MM.1S (cell line): ENCODE measurements at regions not wholly inside any gene's neighbourhood (a gene's known extent, or its start where the extent isn't known, plus 50 kb on each side); places are given as distances from the start of the nearest gene placed in this dataset.

Experiments used
- DNase-seq: peaks from one replicate; pipeline ENCODE4 v3.0.0-alpha.2; 2015
- H2AFZ ChIP-seq: fragments of 300-600 bp; sonication (generic); 2 replicates; pipeline ENCODE4 v1.6.0; 2016; ENCODE audit warnings: antibody characterized with exemption, low read length
- H3F3A ChIP-seq: fragments of 300-600 bp; sonication (generic); 2 replicates; pipeline ENCODE4 v1.6.1; 2016; ENCODE audit warnings: mild to moderate bottlenecking, antibody characterized with exemption, low read length, moderate library complexity, mixed read lengths; ENCODE audit not compliant: insufficient read depth
- H3K27ac ChIP-seq: fragments of 300-600 bp; sonication (generic); 2 replicates; pipeline ENCODE4 v1.5.1; 2016; ENCODE audit warnings: mild to moderate bottlenecking, low read length
- H3K27me3 ChIP-seq: fragments of 300-600 bp; sonication (generic); replicated peaks from 2 replicates; pipeline ENCODE4 v1.6.0; 2016; ENCODE audit warnings: low read length; ENCODE audit not compliant: insufficient read depth
- H3K36me3 ChIP-seq: fragments of 300-600 bp; sonication (generic); replicated peaks from 2 replicates; pipeline ENCODE4 v1.6.1; 2016; ENCODE audit warnings: mild to moderate bottlenecking, low read length, mixed read lengths; ENCODE audit not compliant: insufficient read depth
- H3K4me1 ChIP-seq: fragments of 300-600 bp; sonication (generic); 2 replicates; pipeline ENCODE4 v1.6.1; 2016; ENCODE audit warnings: low read length, mixed read lengths
- H3K4me2 ChIP-seq: fragments of 300-600 bp; sonication (generic); 2 replicates; pipeline ENCODE4 v1.6.0; 2016; ENCODE audit warnings: low read depth, low read length
- H3K4me3 ChIP-seq: fragments of 300-600 bp; sonication (generic); 2 replicates; pipeline ENCODE4 v1.5.1; 2016; ENCODE audit warnings: low read length, mixed read lengths
- H3K79me2 ChIP-seq: fragments of 300-600 bp; sonication (generic); 2 replicates; pipeline ENCODE4 v1.6.1; 2016; ENCODE audit warnings: mixed run types, low read length, mixed read lengths
- H3K9ac ChIP-seq: fragments of 300-600 bp; sonication (generic); 2 replicates; pipeline ENCODE4 v1.6.1; 2016; ENCODE audit warnings: low read length, mixed read lengths
- H3K9me2 ChIP-seq: fragments of 300-600 bp; sonication (generic); replicated peaks from 2 replicates; pipeline ENCODE4 v1.6.1; 2016; ENCODE audit warnings: mild to moderate bottlenecking, low read length, mixed read lengths; ENCODE audit not compliant: insufficient read depth
- H3K9me3 ChIP-seq: fragments of 300-600 bp; sonication (generic); replicated peaks from 2 replicates; pipeline ENCODE4 v1.6.1; 2016; ENCODE audit warnings: mild to moderate bottlenecking, low read length, mixed read lengths; ENCODE audit not compliant: insufficient read depth
- H4K20me1 ChIP-seq: fragments of 300-600 bp; sonication (generic); 2 replicates; pipeline ENCODE4 v1.6.1; 2016; ENCODE audit warnings: mild to moderate bottlenecking, low read length, moderate library complexity, mixed read lengths; ENCODE audit not compliant: insufficient read depth
- EZH2 ChIP-seq: fragments of 300-600 bp; sonication (generic); optimal IDR thresholded peaks from 2 replicates; pipeline ENCODE3; 2017; ENCODE audit warnings: low read depth, mild to moderate bottlenecking, antibody characterized with exemption, low read length, mixed read lengths
- EZH2phosphoT487 ChIP-seq: fragments of 300-600 bp; sonication (generic); IDR thresholded peaks from 2 replicates; pipeline ENCODE4 v1.6.1; 2018; ENCODE audit warnings: antibody characterized with exemption, low read length
- TF ChIP-seq, protein P1 (sequence below): fragments of 300-600 bp; sonication (generic); IDR thresholded peaks from 2 replicates; pipeline ENCODE4 v1.5.1; 2016; ENCODE audit warnings: antibody characterized with exemption, low read length, mixed read lengths

DNA sequence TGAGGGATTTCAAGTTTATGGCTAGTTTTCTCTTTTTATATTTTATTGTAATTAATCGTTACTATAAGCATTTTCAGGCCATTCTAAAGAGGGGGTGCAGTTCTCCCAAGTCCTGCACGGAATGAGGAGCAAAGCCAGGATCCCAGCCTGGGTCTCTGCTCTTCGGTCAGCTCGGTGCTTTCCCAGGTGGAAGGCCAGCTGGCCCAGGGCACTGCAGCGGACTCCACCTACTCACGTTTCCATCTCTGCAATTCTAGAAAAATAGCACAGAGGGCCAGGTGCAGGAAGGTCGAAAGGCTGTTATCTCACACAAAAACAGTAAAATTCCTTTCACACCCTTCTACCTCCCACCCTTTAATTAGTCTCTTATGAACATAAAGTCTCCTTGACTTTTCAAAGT is 59.5 kb upstream of the HES1 start:
- no peaks in the 10 kb centered on the region for H3K36me3 ChIP-seq
- no peaks in the 10 kb centered on the region for H3K9me3 ChIP-seq
- H3K4me3 ChIP-seq = no peak overlapping the region
- H2AFZ ChIP-seq = no peak overlapping the region
- peak overlapping the region; percentile 34; the same call in 1 of the 2 replicates for H3K27ac ChIP-seq
- peak overlapping the region; percentile 1; the same call in 1 of the 2 replicates for H3K9ac ChIP-seq
- peaks cover 34% of the 10 kb centered on the region for H3K4me1 ChIP-seq
- H3K4me2 ChIP-seq = peak overlapping the region; percentile 26; the same call in 1 of the 2 replicates
- no peaks in the 10 kb centered on the region for H3K79me2 ChIP-seq
- TF ChIP-seq EZH2phosphoT487 = no peak
- TF ChIP-seq, protein P1, sequence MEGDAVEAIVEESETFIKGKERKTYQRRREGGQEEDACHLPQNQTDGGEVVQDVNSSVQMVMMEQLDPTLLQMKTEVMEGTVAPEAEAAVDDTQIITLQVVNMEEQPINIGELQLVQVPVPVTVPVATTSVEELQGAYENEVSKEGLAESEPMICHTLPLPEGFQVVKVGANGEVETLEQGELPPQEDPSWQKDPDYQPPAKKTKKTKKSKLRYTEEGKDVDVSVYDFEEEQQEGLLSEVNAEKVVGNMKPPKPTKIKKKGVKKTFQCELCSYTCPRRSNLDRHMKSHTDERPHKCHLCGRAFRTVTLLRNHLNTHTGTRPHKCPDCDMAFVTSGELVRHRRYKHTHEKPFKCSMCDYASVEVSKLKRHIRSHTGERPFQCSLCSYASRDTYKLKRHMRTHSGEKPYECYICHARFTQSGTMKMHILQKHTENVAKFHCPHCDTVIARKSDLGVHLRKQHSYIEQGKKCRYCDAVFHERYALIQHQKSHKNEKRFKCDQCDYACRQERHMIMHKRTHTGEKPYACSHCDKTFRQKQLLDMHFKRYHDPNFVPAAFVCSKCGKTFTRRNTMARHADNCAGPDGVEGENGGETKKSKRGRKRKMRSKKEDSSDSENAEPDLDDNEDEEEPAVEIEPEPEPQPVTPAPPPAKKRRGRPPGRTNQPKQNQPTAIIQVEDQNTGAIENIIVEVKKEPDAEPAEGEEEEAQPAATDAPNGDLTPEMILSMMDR = no peak
- no peak for TF ChIP-seq EZH2
- no peaks in the 10 kb centered on the region for H4K20me1 ChIP-seq
- peak; percentile 34 for DNase-seq
- no peaks in the 10 kb centered on the region for H3K27me3 ChIP-seq
- H3K9me2 ChIP-seq = no peaks in the 10 kb centered on the region
- peaks cover 33% of the 10 kb centered on the region for H3F3A ChIP-seq

DNA sequence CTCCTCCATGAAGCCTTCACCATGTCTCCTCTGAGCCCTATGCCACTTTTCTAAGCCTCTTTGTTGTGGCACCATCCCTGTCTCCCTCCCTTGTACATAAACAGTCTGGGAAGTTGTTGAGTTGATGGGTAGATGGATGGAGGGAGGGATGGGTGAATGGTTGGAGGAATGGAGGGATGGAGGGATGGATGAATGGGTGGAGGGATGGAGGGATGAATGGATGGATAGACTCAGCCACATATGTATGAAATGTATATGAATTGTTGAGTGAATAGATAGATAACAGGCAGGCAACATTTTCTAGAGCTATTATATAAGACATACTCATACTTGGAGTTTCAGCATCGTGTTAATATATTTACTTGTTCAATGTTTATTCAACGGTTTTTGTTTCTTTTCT is 58.3 kb upstream of the HES1 start:
- Histone ChIP-seq H3K36me3 (no peaks in the 10 kb centered on the region), H3K27me3 (no peaks in the 10 kb centered on the region)

DNA sequence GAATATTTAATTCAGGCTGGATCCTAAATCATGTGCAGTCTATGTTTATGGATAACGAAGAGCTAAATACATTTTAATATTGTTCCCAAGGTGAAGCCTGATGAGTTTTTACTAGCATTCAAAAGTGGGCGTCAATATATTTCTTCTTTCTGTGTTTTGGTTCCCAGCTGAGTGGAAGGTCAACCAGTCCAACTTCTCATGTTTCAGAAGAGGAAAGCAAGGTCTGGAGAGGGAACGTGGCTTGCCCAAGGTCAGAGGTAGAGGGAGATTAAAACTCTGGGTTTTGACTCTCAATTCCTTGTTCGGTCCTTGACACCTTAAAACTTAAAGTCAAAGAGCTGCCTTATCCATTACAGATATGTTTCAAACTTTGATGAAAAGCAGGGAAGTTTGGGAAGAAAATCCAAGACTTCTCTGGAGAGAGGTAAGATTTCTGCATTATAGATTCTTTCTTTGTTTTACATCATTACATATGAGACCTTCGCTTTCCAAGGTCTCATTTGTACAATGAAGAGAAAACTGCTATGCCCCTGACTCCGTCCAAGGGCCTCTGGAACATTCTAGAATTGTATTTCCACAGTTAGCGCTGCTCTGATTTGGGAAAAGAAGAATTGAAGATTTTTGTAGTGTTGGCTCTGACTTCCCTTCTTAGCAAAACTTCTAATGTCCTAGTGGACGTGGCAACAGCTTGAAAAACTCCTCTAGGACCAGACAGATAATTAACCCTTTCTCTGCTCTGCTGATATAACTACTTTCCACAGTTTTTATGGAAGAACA is 57.7 kb upstream of the HES1 start:
- Histone ChIP-seq H3K9me2 (no peaks in the 10 kb centered on the region), H3F3A (peaks cover 34% of the 10 kb centered on the region), H3K79me2 (no peaks in the 10 kb centered on the region), H2AFZ (no peak overlapping the region), H3K4me1 (peaks cover 49% of the 10 kb centered on the region), H3K36me3 (no peaks in the 10 kb centered on the region), H4K20me1 (no peaks in the 10 kb centered on the region), H3K4me3 (no peak overlapping the region), H3K27ac (no peak overlapping the region), H3K27me3 (no peaks in the 10 kb centered on the region), H3K9ac (no peak overlapping the region), H3K4me2 (no peak overlapping the region), H3K9me3 (no peaks in the 10 kb centered on the region)
- TF ChIP-seq, protein P1 = no peak
- no peak for TF ChIP-seq EZH2
- TF ChIP-seq EZH2phosphoT487 = no peak
- DNase-seq = no peak

More for the DNA sequence above, 58.3 kb upstream of the HES1 start:
- Histone ChIP-seq H4K20me1 (no peaks in the 10 kb centered on the region), H3K4me3 (no peak overlapping the region), H3K27ac (no peak overlapping the region), H3K9ac (no peak overlapping the region), H3K9me2 (no peaks in the 10 kb centered on the region), H3K9me3 (no peaks in the 10 kb centered on the region), H2AFZ (no peak overlapping the region), H3F3A (peaks cover 27% of the 10 kb centered on the region), H3K4me2 (no peak overlapping the region), H3K79me2 (no peaks in the 10 kb centered on the region), H3K4me1 (peaks cover 43% of the 10 kb centered on the region)
- no peak for DNase-seq
- TF ChIP-seq, protein P1 = no peak
- TF ChIP-seq EZH2phosphoT487 = no peak
- no peak for TF ChIP-seq EZH2
